ENCODE measurements at regions not wholly inside any gene's neighbourhood (a gene's known extent, or its start where the extent isn't known, plus 50 kb on each side); places are given as distances from the start of the nearest gene placed in this dataset.

DNA sequence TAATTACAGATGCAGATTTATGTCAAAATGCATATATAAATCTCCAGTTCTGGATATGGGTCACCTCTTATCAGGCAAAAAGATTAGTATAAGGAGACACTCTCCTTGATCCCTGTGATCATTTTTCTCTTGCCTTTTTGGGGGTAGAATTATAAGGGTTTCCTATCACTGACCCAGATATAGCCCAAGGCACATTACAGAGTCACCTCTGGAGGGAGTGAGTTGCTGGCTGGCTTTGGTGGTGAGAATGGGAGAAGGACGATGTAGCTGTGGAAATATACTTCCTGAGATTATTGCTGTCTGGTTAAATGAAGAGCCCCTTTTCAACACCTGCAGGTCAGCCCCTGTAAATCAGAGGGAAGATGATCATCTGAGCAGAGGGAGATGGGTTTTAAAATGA, 418.7 kb downstream of the MTX2 start:
- DNase-seq: no peak

DNA sequence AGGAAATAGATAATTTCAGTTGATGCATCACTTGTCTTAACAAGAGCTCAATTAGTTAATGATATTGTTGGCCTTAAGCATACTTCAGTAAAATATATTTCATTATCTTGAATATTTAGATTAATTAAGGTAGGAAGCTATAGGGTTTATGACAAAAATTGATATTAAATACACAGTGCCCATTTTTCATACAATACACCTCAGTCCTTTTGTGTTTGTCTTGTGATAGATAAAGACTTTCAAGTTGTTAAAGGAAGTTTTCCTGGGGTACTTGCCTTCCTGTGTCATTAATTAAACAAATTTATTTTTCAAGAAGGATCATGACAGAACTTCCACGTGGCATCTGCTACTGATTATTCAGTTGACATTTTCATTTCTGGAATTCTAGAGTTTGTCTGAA, 420.5 kb downstream of the MTX2 start:
- no peak for DNase-seq

DNA sequence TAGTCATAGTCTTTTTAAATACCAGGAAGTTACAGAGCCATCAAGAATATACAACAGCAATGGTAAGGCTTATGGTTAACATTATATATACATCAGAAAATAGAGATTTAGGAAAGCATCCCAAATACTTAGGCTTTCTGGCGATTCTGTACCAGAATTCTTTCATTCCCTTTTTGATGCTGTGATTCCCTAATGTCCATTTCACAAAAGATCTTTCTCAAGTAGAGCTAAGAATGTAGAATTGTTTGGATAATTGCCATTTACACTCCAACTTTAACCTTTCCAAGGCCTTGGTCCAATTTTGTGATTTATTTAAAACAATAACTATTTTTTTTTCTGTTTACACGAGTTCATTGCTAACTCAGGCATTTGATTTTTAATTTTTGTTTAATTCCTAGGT, 422.2 kb downstream of the MTX2 start:
- no peak for DNase-seq

DNA sequence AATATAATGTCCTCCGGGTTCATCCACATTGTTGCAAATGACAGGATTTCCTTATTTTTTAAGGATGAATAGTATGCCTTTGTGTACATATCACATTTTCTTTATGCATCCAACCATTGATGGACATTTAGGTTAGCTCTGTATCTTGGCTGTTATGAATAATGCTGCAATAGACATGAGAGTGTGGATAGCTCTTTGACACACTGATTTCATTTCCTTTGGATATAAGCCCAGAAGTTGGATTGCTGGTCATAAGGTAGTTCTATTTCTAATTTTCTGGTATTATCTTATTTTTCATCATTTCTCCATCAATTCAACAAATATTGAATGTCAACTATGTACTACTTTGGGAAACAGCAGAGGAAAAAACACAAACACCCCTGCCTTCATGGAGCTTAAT, 423.3 kb downstream of the MTX2 start:
- no peak for DNase-seq

DNA sequence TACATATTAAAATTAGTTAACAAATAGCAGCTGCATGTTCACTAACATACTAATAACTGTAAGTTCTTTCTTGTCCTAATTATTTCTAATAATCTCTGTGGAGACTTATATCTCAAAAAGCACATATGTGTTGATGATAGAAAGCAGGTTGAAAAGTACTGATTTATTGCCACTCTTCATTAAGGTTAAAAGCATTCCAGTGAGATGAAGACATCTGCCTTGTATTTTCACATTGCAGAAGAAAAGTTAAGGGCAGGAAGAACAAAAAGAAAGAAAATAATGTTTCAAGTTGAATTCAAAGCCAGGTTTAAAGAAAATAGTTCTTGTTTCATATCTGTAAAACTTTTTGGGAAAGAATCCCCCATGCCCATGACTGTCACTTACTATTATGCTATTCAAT, 429.9 kb downstream of the MTX2 start:
- no peak for DNase-seq

DNA sequence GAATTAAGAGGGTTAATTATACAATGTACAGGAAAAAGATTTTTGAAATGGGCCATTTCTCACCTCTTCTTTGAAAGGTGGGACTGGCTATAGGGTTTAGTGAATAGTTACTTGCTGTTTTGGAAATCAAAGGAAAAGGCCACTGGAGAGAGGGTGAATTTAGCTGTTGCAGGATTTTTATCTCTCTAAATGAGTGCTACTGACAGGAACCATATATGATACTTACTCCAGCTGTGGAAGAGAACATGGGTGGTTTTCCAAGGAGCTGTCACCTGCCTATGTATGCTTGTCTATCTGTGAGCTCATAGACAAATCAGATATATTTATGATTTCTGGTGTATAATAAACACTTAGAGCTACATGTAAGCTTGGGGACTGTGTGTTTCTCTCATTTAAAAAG, 430.4 kb downstream of the MTX2 start:
- no peak for DNase-seq

DNA sequence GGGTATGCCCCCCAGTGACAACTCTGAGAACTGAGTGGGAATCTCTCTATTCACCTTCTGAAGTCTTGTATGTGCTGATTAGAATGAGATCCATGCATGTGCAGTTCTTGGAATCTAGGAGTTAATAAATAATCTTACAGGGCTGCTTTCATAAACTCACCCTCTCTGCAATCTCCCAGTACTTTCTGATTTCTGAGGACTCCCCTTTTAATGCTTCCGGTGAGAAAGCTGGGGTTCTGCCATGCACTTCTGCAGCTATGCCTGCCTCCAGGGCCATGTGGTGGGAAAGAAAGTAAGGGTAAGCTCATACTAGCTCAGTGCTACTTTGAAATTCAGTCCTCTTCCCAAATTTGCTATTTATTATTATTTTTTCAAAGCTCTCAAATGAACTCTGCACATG, 432.9 kb downstream of the MTX2 start:
- no peak for DNase-seq

DNA sequence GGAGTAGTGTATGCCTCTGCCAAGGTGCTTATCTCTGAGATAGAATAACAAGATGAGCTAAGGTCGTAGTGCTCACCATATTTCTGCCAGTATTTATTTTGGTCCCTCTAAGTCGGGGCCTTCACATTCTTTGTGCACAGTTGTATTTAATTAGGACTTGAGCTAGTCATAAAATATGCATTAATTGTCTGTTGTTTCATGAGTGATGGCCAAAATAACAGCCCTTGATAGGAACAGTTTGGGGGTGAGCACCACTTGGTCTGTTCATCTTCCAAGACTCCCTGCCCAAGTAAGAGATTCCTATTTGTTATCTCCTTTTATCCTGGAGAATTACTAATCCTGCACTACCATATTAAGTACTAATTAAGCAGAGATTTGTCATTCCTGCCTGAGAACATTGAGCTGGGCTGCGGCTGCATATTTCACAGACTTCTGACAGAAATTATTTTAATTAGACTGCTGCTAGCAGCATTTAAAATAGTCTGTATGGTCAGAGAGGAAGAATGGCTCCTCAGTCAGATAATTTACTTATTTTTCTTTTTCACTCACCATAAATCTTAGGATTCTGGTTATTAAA, 435.1 kb downstream of the MTX2 start:
- no peak for DNase-seq

DNA sequence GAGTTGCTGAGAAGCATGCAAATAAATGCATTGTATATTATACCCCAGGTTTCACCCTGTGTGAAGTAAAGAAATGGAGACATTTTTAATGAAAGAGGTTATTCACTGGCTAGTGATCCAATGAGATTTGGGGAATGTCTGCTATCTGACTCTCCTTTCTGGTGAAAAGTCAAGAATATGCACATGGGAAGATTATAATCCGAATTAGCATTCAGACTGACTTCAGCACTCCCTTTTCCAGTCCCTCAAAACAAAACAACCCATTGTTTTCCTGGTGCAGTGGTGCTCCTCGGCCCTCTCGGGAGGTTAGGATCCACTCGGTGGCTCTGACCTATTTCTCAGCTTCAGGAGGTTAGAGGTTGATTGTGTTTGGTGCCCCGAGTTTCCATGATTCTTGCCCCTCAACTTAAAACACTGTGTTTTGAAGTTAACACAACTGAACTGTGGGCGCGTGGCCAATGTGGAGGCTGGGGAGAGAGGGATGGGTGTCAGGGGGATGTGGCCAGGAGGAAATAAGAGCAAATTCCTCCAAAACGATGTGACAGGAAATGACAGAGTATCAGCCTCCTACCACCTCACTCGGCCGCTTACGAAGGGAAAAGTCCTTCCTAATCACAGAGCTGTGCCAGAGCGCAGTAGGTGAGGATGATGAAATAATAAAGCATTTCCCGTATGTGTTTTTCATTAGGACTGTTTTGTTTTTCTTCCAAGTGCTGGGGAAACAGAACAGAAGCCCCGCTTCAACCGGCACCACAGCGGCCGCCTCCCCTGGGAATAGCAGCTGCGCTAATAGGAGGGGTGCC, 440.1 kb downstream of the MTX2 start:
- no peak for DNase-seq

DNA sequence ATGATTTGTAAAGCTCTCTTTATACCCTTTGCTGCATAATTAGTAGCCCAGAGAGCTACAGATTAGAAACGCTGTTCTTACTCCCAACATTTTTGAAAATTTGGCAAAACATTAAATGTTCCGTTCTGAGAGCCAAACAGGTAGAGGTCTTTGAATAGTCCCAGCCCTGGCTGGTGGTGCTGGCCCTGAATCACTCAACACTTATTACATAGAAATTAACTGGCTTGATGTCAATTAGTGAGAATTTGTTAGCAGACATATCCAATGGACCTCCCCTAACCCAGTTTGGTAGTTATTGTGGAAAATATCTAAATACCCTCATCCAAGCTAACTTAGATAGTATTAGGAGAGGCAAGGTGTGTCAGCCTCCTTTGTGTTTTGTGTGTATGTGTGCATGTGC, 440.7 kb downstream of the MTX2 start:
- DNase-seq: no peak

DNA sequence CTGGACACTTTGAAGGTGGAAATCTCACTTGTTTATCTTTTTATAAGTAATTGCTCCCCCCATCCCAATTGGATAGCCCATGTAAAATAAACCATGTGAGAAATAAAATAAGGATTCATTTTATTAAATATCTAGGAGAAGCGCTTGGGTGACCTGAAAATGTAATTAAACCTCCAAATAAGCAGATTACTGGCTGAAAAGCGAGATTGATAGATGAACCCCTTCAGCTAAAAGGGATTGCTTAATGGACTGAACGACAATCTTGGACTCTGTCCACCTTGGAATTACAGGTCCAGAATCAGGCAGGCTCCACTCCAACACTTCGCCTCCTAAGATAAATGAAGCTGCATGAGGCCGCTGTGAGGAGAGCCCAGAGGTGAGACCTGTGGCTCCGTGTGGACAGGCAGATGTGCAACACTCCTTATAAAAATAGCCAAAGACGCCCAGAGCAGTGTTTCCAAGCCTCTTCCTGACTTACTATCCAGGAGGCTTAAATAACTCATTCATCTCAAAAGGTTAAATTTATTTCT, 441.5 kb downstream of the MTX2 start:
- DNase-seq: no peak

DNA sequence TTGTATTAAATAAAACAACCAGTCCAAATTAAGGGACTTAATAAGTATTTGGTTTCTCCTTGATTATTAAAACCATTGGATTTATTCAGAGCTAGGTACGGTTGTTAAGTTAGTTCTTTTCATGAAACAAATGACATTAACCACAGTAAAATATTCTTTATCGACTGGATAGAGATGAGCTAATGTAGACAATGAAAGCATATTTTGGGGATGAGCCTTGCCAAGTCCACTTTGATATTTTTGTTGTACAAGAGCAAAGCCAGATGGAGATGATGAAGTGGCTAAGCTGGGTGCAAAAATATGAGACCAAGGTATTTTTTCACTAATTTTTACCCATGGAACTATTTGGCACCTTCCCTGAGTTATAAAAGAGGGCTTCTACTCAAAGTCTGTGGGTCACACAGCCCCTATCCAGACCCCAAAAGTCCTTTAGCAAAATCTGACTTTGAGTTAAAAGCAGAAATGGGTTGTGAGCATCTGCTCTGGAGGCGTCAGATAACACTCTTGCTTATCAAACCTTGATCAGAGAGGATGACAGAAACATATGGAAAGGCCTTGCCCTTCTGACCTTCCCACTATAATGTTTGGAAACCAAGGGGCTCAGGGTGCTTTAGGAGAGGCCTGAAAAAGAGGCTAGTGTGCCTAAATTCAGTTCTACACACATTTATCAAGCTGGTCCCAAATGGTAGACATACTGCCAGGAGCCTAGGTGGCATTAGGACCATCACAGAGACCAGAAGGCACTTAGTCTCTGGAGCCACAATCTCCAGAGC, 456.8 kb downstream of the MTX2 start:
- DNase-seq: no peak

DNA sequence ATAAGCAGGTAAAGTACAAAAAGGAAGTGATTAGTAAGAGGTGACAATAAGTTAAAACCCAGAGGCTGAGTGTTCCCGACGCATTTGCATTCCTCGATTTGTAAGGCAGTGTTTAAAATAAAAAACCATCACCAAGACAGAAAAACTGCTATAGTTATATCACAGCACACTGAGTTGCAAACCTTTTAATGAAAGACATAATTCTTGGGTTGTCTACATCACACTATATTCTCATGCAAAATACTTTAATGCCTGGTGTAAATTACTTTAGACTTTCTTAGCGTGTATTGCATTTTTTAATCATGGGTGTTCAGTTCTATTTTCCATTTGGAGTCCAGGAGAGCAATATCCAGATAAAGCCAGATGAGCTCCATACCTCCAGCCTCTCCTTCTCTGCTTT, 458.5 kb downstream of the MTX2 start:
- DNase-seq: no peak

DNA sequence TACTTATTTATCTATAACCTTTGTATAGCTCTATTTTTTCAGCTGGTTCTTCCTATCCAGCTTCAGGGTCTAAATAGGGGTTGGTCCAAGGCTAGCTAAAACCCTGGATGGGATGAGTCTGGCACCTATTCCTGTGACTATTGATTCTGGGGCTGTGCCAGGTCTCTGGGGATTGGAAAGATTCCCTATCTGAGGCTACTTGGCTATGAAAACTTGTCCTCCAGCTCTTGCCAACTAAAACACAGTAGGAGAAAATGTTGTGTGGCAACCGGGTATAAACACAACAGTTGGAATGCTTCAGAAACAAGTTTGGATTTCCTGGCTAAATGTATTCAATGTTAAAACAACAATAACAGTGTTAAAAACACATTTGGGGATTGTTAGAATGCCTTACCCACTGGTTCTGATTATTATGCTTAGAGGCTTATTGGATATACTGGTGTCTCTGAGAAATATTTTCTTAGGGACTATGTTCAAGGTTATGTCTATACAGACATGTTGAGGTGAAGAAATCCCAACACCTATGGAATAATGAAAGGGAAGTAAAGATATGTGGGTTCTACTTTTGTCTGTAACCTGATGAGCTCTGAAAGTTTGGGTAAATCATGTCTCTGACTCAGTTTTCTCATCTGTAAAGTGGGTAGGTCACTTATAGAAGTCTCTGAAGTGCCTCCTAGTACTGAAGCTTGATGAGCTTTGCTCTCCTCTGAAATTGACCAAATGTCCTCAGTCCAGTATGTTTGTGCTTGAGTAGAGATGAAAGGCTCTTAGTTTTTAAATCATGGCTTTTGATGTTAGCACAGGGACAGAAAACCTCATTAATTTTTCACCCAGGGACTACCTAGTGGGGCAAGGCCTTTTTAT, 460.7 kb downstream of the MTX2 start:
- no peak for DNase-seq

DNA sequence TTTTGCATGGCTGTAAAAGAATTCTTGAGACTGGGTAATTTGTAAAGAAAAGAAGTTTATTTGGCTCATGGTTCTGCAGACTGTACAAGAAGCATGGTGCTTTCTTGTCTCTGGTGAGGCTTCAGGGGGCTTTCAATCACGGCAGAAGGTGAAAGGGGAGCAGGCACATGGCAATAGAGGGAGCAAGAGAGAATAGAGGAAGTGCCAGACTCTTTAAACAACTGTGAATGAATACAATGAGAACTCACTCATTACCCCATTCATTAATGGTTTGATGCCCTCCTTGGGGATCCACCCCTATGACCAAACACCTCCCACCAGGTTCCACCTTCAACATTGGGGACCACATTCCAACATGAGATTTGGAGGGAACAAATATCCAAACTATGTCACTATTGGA, 463.5 kb downstream of the MTX2 start:
- no peak for DNase-seq

DNA sequence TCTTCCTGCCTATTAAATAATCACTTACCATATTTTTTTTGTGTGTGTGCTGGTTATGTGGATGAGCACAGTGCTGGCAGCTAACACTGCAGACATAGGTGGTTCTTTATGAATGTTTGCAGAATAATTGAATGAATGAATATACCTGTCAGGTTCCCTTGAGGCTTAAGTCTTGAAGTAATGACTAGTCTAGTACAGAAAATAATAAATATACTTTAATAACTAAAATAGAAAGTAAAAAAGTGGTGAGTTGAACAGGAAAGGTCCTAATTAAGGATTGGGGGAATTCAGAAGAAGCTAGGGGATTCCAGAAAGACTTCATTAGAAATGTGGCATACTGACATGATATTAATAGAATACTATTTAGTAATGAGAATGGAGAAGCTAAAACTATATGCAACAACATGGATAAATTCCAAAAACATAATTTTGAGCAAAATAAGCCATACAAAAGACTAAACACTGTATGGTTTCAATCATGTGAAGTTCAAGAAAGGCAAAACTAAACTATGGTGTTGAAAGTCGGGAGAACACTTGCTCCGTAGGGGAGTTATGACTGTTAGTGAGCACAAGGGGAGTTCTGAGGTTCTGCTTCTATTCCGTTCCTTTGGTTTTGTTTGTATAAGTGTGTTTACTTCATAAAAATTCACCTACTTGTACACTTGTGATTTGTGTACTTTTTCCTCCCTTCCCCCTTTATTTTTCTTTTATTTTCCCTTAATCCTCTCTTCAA, 464.6 kb downstream of the MTX2 start:
- DNase-seq: no peak

DNA sequence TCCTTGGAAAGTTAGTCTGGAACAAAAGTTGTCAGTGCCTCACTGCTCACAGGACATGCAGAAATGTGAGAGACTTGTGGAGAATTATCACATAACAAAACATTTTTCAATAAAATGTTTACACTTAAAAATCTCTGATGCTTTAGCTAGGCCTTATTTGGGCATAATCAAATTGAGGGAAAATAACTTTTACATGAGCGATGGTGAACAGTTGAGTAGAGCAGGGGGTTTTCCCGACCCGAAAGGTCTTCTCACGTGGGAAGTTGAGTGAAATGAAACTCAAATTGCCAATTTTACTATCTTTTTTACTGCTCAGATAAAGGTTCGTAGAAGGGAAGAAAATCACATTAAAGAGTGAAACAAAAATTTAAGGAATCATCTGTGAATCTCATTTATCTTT, 465.6 kb downstream of the MTX2 start:
- no peak for DNase-seq

DNA sequence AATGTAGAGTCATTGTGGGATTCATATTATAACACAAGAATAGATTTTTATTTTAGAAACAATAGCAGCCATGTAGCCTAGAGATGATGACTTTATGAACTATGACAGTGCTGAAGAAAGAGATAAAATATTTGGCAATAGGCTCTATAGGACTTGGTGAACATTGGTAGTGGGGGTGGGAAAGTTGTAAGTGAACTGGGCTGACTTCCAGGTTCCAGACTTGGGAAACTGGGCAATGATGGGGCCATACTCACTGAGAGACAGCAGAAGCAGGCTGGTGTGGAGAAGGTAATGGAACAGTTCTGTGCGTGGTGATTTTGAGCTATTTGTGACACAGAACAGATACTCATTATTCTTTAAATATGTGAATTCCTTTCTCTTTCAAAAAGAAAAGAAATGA, 470.3 kb upstream of the HNRNPA3 start:
- no peak for DNase-seq

DNA sequence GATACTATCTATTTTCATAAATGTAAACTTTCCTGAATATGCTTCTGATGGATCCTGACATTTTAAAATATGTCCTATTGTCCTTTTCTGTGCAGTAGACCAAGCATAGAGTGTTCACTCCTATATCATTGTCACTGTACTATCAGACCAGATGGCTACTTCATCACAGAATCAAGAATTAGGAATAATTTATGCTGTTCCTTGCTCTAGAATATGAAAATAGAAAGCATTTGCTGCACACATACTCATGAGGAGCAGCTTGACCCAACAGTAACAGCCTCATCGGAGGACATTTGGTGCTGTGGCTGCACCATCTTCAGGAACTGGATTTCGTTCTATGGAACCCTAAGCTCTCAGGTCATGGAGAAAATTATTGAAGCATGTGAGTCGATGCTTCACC, 468.9 kb upstream of the HNRNPA3 start:
- no peak for DNase-seq

DNA sequence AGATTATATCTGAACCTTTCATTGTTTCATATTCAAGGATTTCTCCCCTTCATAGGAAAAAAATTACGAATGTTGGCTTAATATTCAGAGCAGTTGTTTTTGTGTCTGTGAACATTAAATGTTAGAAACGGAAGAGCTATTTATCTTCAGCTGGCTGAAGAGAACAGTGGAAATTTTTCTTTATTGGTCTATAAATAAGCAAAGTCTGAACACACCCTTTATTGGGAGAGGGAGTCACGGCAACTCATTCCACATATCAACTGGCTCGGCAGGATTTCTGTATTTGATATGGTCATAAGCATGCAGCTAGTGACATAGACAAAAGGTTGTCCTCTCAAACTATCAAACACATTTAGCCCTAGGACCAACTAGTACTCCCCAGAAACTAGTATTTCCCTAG, 468.4 kb upstream of the HNRNPA3 start:
- no peak for DNase-seq

DNA sequence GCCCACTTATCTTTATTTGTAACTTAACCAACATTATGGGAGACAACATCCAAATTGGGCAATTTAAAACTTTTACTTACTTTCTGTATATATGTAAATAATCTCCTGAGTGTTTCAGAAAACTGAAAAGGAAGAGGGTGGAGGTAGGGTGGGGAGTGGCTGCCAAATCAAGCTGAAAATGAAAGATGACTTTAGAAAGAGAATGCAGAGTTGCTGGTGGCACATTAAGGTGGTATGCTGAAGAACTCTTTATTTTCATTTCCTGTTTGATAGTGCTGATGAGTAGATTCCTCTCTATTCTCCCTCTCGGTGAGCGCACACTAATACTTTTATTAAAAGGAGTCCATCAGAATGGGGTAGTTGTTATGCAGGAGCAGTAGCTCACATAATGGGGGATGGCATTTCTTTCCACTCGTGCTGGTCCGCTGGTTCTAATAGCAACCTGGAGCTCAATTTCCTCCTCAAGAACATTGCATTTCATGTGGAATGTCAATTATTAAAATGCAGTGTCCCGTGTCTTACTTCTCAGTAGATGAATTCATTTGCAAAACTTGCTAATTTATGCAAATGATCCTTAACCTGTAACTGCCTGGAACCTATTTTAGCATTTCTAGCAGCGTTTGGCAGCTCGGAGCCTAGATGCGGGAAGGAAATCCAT, 466.9 kb upstream of the HNRNPA3 start:
- DNase-seq: no peak

DNA sequence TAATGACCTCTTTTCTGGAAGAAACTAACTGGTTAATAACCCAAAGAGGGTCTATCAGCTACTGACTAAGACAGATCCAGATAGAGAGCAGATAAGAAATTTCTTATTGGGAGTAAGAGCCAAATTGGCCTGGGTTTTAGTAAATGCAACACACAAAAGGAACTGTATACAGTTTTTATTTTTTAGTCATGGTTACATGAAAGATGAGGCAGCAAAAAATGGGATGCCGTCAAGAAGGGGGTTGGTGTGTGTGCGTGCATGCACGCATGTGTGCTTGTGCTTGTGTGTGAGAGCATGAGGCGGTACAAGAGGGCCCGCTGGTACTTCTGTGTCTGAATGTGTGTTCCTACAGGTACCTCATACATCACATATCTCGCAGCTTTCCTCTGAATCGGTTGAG, 466.2 kb upstream of the HNRNPA3 start:
- DNase-seq: no peak
